Stimulated activated CD4-positive, alpha-beta T cell treated with anti-CD3 and anti-CD28 coated beads, Interleukin-4, amount 100 ng/mL, for 24 hours (primary cell): ENCODE measurements at regions not wholly inside any gene's neighbourhood (a gene's known extent, or its start where the extent isn't known, plus 50 kb on each side); places are given as distances from the start of the nearest gene placed in this dataset.

Experiments used
- DNase-seq: peaks from one replicate; pipeline ENCODE4 v3.0.0-alpha.2; 2020

DNA sequence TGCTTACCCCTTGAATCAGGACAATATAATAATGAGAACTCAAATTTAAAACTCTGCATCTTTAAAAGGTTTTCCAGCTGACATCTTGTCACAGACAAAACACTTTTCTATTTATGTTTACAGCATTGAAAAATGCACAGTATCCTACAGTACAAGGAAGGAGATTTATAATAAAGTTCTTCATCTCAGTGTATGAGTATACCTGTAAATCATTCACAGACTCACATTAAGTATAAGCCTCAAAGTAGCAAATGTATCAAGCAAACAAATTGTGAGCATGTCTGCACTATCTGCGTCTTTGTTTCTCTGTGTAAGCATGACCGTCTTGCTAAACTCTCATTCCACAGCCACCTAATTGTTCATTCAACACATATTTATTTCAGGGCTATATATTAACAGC, 52.8 kb downstream of the PPP1R2C start:
- DNase-seq: no peak

DNA sequence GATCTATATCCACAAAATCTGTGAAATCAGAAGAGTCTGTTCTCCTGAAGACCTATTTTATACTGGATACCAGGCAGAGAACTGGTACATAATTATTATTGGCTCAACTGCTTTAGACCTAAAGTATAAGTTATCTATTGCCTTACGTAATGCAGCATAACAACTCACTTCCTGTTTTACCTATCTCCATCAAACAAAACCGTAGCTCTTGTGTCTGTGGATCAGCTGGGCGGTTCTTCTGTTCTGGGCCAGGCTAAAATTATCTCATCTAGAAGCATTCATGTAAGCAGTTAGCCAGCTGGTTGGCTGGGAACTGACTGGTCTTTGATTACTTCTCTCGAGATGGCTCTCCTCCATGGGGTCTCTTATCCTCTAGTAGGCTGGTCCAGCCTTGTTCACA, 57.8 kb downstream of the PPP1R2C start:
- no peak for DNase-seq

DNA sequence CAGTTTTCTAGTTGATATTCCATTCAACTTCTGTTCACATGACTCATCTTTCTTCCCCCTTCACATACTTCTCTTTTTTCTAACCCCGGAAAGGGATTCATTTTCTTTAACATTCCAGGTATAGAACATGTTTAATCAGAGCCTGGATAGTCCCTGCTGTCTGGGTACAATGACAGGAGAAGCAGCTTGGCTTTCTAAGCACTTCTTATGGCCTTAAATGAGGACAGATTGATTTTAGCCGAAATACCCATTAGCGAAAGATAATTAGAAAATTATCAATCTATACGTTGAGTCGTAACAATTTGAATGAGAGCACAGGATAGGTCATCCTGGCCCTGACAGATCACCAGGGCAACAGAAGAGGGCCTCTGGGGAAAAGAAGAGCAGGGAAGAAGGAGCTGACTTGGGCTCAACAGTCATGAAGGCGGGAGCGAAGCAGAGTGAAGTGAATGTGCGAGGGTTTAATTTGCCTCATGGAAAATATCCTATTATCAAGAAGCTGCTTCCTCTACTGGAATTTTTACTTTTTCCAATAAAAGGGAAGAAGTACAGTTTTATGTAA, 62.2 kb downstream of the PPP1R2C start:
- no peak for DNase-seq

- peak; percentile 36 for DNase-seq
Observed at GRCh38 chrX:42714981-42715700, 62.8 kb downstream of the PPP1R2C start.

- DNase-seq: no peak
Observed at GRCh38 chrX:42710452-42710851, 67.5 kb downstream of the PPP1R2C start.

- no peak for DNase-seq
Observed at GRCh38 chrX:42708222-42708621, 69.7 kb downstream of the PPP1R2C start.

DNA sequence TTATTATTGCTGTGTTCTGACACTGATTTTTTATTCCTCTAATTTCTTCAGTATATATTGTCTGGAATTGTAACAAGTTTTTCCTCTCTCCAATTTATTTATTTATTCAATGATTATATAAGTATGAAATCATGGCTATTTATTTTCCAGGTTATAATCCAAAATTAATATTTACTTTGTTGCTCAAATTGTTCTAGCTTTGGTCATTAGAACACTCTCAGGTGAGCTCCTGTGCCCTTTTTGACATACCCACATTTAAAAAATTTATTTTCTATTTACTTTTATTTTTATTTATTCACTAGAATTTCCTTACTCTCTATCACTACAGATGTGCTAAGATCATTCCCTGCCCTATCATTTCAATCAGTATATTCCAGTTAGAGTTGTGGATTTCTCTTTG, 70.2 kb downstream of the PPP1R2C start:
- DNase-seq: no peak

GRCh38 chrX:42704454-42704853, 73.5 kb downstream of the PPP1R2C start:
- DNase-seq: no peak

- DNase-seq: no peak
Observed at GRCh38 chrX:42697544-42697943, 80.4 kb downstream of the PPP1R2C start.

GRCh38 chrX:42696536-42697124, 81.3 kb downstream of the PPP1R2C start:
- DNase-seq: no peak

- no peak for DNase-seq
Observed at GRCh38 chrX:42695800-42696358, 82.1 kb downstream of the PPP1R2C start.

DNA sequence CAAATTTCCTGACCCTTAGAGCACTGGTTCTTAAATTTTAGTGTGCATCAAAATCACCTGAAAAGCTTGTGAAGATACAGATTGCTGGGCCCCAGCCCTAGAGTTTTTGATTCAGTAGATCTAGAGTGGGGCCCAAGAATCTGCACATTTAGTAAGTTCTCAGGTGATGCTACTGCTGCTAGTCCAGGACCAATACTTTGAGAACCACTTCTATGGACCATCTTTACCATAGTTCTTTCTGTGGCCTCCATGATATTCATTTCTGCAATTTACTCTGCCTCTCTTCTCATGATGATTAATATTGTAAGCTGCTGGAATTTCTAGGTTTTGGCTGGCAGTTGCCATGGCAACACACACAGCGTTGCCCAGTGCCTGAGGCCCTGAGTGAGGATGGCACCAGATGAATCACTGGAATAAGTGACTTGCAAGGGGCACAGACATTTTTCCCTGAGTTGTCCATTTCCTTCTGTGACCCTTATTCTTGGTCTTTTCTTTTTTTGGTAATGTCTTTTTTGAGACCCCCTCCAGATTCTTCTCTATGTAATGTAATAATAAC, 83.6 kb downstream of the PPP1R2C start:
- no peak for DNase-seq

DNA sequence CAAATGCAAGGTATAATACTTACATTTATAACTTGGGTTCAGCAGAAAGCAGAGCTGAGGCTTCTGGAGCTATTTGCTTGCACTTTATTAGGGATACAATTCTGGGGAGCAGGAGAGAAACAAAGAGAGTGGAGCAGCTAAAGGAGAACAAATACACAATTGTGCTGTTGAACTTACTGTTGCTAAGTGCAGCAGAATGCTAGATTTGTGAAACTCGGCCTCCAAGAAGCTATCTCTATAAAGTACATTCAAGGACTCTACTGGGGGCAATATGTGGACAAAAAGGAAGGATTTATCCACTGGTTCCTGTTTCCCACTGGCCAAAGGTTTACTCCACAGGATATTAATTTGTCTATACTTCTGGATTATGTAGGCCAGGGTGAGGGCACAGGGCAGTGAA, 86.8 kb downstream of the PPP1R2C start:
- no peak for DNase-seq

DNA sequence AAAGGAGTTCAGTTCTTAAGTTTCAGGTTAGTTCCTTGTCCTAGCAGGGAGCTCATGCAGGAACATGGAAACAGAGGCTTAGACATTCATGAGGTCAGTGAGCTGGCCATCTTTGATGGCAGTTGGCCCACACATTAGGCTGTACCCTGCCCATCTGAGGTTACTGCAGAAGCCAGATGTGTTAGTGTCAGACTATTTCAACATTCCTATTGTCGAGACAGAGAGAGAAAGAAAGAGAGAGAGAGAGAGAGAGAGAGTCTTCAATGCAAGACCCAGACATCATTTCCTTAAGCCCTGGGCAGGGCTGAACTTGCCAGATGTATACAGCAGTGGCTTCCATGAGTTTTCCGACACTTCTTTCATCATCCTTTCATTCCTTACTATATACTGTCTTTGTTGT, 91.3 kb downstream of the PPP1R2C start:
- no peak for DNase-seq

DNA sequence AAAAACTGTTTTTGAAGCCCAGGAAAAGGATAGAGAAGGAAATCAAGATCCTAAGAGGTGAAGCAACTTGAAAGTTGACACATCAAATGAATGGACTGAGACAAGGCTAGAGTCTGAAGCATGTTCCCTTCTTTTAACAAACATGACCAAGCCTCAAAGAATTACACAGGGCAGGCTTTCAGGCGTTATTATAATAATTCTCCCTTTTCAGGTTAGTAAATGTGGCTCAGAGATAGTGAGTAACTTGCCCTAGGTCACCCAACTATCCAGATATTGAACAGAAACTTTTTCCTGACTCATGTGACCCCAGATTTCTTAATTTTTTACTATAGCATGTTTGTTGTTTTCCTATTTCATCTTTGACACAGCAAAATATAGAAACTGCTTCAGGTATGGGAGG, 91.7 kb downstream of the PPP1R2C start:
- DNase-seq: no peak

DNA sequence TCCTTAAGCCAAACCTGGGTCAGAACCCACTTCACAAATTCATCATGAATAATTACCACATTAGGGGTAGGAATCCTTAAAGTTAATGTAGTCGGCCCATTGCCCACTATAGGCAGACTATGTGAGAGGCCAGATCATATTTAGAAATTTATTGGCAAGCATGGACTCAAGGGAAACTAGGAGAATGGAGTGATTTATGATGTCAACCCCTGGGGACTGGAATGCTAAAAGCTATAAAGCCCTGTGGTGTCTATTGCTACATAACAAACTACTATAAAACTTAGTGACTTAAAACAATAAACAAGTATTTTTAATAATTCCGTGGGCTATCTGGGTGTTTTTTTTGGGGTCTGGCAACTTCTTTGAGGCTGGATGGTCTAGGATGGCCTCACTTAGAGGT, 93.9 kb downstream of the PPP1R2C start:
- no peak for DNase-seq

DNA sequence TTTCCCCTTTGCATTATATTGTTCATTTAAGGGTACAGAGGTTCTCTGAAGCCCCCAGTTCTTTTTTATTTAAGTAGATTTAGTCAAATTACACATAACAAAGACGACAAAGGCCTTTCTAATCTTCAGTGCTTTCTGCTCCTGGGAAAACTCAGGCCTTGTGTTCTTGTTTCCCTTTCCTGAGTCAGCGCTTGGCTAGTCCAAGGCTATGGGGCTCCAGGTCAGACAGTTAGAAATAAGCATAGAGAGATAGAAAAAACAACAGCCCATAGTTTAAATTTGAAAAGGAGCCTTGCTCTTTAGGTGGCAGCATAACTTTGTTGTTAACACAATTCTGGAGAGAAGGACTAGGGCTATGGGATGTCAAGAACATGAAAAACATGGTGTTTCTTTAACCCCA, 97.3 kb downstream of the PPP1R2C start:
- no peak for DNase-seq

DNA sequence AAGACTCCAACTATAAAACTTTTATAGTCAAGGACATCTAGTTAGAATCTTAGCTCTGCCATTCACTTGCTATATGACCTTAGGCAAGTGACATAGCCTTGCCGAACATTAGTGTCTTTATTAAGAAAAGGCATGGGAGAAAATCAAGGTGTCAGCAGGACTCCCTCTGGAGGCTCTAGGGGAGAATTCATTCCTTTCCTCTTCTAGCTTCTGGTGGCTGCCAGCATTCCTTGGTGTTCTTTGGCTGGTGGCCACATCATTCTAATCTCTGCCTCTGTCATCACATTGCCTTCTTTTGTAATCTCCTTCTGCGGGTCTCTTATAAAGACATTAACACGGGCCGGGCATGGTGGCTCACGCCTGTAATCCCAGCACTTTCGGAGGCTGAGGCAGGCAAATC, 99.8 kb downstream of the PPP1R2C start:
- DNase-seq: no peak

- no peak for DNase-seq
Observed at GRCh38 chrX:42673301-42673810, 104.6 kb downstream of the PPP1R2C start.

DNA sequence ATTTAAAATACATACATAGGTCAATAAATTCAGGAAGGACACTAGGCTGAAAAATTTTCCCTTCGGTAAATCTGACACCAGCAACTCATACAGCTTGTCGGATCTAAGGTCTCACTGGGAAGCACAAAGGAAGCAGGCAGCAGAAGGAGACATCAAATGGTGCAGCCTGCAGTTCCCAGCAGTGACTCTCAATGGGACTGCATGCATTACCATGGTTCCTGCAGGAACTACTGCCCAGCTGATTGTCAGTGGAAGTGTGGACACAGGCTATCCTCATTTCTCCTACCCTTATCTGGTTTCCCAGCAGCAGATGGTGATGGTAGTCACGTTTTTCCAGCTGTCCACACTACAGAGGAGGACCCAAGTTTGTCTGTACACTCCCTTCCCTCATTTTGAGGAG, 113.3 kb downstream of the PPP1R2C start:
- no peak for DNase-seq

GRCh38 chrX:42628471-42628870, 149.5 kb downstream of the PPP1R2C start:
- DNase-seq: no peak

- no peak for DNase-seq
Observed at GRCh38 chrX:42627891-42628290, 150.1 kb downstream of the PPP1R2C start.

DNA sequence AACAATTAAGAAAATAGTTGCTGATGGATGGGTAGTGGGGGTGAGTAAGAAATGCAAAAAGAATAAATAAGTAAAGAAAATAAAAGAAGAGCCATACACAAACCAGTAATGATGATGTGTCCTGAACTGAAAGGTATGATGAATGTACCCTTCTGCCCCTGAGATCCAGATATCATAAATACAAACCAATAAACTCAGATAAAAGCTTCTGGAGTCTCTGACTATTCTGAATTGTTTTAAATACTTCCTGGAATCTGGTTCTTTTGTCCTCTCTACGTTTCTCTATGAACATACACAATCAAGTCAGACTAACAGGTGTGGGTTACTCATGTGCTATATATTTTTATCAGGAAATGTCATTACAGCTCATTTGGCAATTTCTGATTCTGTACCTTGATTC, 153.4 kb downstream of the PPP1R2C start:
- no peak for DNase-seq

DNA sequence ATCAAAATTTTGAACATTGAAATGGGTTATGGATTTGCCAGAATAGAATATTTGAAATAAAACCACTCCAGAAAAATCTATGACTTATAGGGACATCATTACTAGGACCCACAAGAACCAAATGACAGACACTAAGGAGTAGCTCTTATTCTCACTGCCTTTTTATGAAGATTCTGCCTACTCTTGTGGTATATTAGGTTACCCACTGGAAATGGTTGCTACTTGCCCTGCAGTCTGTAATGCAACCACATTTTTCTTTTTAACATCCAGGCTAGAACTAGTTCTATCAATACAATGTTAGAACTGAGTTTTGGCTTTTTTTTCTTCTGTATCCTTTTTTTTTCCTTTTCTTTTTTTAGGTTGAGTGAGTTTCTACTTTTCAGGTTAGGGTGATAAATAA, 158.9 kb downstream of the PPP1R2C start:
- no peak for DNase-seq
